HG03342 (cell line): ENCODE measurements at regions not wholly inside any gene's neighbourhood (a gene's known extent, or its start where the extent isn't known, plus 50 kb on each side); places are given as distances from the start of the nearest gene placed in this dataset.
A peak's percentile ranks its signal among the peaks of the same experiment; 100 is the strongest.
"Not testable (repeated sequence)": the region's sequence is repeated elsewhere in the genome, so short reads cannot be mapped to it uniquely, and the experiment has no call there.

Experiments used
- ATAC-seq: cut with Tn5 transposase; IDR thresholded peaks from one replicate; pipeline ENCODE4 v1.9.1; 2021; ENCODE audit warnings: mild to moderate bottlenecking, moderate library complexity; ENCODE audit not compliant: unreplicated experiment

- not testable (repeated sequence) for ATAC-seq
Measured at GRCh38 chr12:29029484-29029883, 119.6 kb upstream of the FAR2 start.

- ATAC-seq: no peak
Measured at GRCh38 chr12:29030006-29030405, 119.1 kb upstream of the FAR2 start.

GRCh38 chr12:29032446-29032845 lies 116.6 kb upstream of the FAR2 start:
- ATAC-seq: no peak

GRCh38 chr12:29033519-29033918 lies 115.6 kb upstream of the FAR2 start:
- ATAC-seq: no peak

- no peak for ATAC-seq
Measured at GRCh38 chr12:29035112-29035511, 114.0 kb upstream of the FAR2 start.

- ATAC-seq: no peak
Measured at GRCh38 chr12:29039013-29039412, 110.1 kb upstream of the FAR2 start.

GRCh38 chr12:29041621-29042020 lies 107.5 kb upstream of the FAR2 start:
- ATAC-seq: no peak

GRCh38 chr12:29043069-29043468 lies 106.0 kb upstream of the FAR2 start:
- ATAC-seq: no peak

GRCh38 chr12:29044799-29045198 lies 104.3 kb upstream of the FAR2 start:
- no peak for ATAC-seq

- ATAC-seq: no peak
Measured at GRCh38 chr12:29048787-29049186, 100.3 kb upstream of the FAR2 start.

- ATAC-seq: peak; percentile 95
Measured at GRCh38 chr12:29050503-29050902, 98.6 kb upstream of the FAR2 start.

- no peak for ATAC-seq
Measured at GRCh38 chr12:29051221-29051620, 97.9 kb upstream of the FAR2 start.

GRCh38 chr12:29053567-29053966 lies 95.5 kb upstream of the FAR2 start:
- ATAC-seq: no peak

GRCh38 chr12:29054858-29055663 lies 94.0 kb upstream of the FAR2 start:
- ATAC-seq: no peak

- peak; percentile 83 for ATAC-seq
Measured at GRCh38 chr12:29066011-29066588, 83.0 kb upstream of the FAR2 start.

- ATAC-seq: no peak
Measured at GRCh38 chr12:29067430-29067829, 81.6 kb upstream of the FAR2 start.

GRCh38 chr12:29070309-29070708 lies 78.8 kb upstream of the FAR2 start:
- ATAC-seq: no peak

GRCh38 chr12:29071099-29071498 lies 78.0 kb upstream of the FAR2 start:
- no peak for ATAC-seq

- ATAC-seq: no peak
Measured at GRCh38 chr12:29072631-29073030, 76.4 kb upstream of the FAR2 start.

- ATAC-seq: peak; percentile 90
Measured at GRCh38 chr12:29073631-29074239, 75.3 kb upstream of the FAR2 start.

- ATAC-seq: no peak
Measured at GRCh38 chr12:29081101-29081500, 68.0 kb upstream of the FAR2 start.

GRCh38 chr12:29082522-29082921 lies 66.6 kb upstream of the FAR2 start:
- ATAC-seq: no peak
